MCF 10A (cell line): ENCODE measurements at regions not wholly inside any gene's neighbourhood (a gene's known extent, or its start where the extent isn't known, plus 50 kb on each side); places are given as distances from the start of the nearest gene placed in this dataset.

Experiments
- BruUV-seq: library from RNA; stranded (reverse); fragments of 400-500 nt; replicated peaks from 2 replicates; lab custom pipeline; 2021; lab: Mats Ljungman, UMichigan
- CTCF ChIA-PET: fragments of 300-600 bp; sonication (Branson Sonifier 250); formaldehyde crosslinking; extraction: SDS; loops from one replicate; lab custom pipeline; 2021; ENCODE audit warnings: antibody characterized with exemption, inconsistent platforms; lab: Yijun Ruan, JAX
- POLR2A ChIA-PET: fragments of 300-600, 350-650 bp; sonication (Branson Sonifier 250); formaldehyde crosslinking; extraction: SDS; loops from one replicate; lab custom pipeline; 2020; ENCODE audit warnings: antibody characterized with exemption, inconsistent platforms; lab: Yijun Ruan, JAX
- DNase-seq: peaks from one replicate; pipeline ENCODE4 v3.0.0-alpha.2; 2018; ENCODE audit not compliant: unreplicated experiment
- H3K27ac Mint-ChIP-seq: one replicate; pipeline ENCODE4 v1.8.0; 2022; ENCODE audit warnings: mild to moderate bottlenecking, low read depth, mixed read lengths; ENCODE audit not compliant: unreplicated experiment
- H3K27me3 Mint-ChIP-seq: one replicate; pipeline ENCODE4 v1.8.0; 2022; ENCODE audit warnings: mixed read lengths; ENCODE audit not compliant: insufficient read depth, unreplicated experiment
- H3K36me3 Mint-ChIP-seq: one replicate; pipeline ENCODE4 v1.8.0; 2022; ENCODE audit warnings: mild to moderate bottlenecking, moderate library complexity, mixed read lengths; ENCODE audit not compliant: insufficient read depth, unreplicated experiment
- H3K4me1 Mint-ChIP-seq: one replicate; pipeline ENCODE4 v1.8.0; 2022; ENCODE audit warnings: mixed read lengths; ENCODE audit not compliant: insufficient read depth, unreplicated experiment
- H3K4me3 Mint-ChIP-seq: one replicate; pipeline ENCODE4 v1.8.0; 2022; ENCODE audit warnings: mild to moderate bottlenecking, moderate library complexity, mixed read lengths; ENCODE audit not compliant: unreplicated experiment
- H3K9me3 Mint-ChIP-seq: one replicate; pipeline ENCODE4 v1.8.0; 2022; ENCODE audit warnings: mixed read lengths; ENCODE audit not compliant: unreplicated experiment
- CTCF ChIP-seq: fragments of 200-600 bp; IDR thresholded peaks from one replicate; pipeline ENCODE4 v1.8.0; 2022; ENCODE audit warnings: antibody characterized with exemption, mild to moderate bottlenecking; ENCODE audit not compliant: unreplicated experiment
- intact Hi-C: fragments of 100-400 bp; cut with micrococcal nuclease; formaldehyde crosslinking; loops from 2 replicates; pipeline ENCODE4 v1.14.1; 2022

GRCh38 chr16:86863609-86864008 lies 285.3 kb downstream of the FOXL1 start:
- H3K9me3 Mint-ChIP-seq, result no peaks in the 10 kb centered on the region
- TF ChIP-seq CTCF, result no peak
- intact Hi-C loops, result no loop called here
- no peak overlapping the region for H3K27ac Mint-ChIP-seq
- no peaks in the 10 kb centered on the region for H3K4me1 Mint-ChIP-seq
- no peak overlapping the region for H3K4me3 Mint-ChIP-seq
- ChIA-PET POLR2A (no interaction called here), CTCF (no interaction called here)
- no peaks in the 10 kb centered on the region for H3K36me3 Mint-ChIP-seq
- peaks cover 7% of the 10 kb centered on the region for H3K27me3 Mint-ChIP-seq
- DNase-seq, result no peak
- BruUV-seq, result no TSS peak

GRCh38 chr16:86864586-86864985 lies 286.2 kb downstream of the FOXL1 start:
- BruUV-seq, result no TSS peak
- Mint-ChIP-seq H3K4me3 (no peak overlapping the region), H3K27ac (no peak overlapping the region), H3K4me1 (no peaks in the 10 kb centered on the region), H3K27me3 (peaks cover 11% of the 10 kb centered on the region), H3K36me3 (no peaks in the 10 kb centered on the region), H3K9me3 (no peaks in the 10 kb centered on the region)
- intact Hi-C loops, result no loop called here
- ChIA-PET CTCF (no interaction called here), POLR2A (no interaction called here)
- DNase-seq, result no peak
- TF ChIP-seq CTCF, result no peak

GRCh38 chr16:86865851-86866662 lies 287.7 kb downstream of the FOXL1 start:
- POLR2A ChIA-PET, result no interaction called here

More at GRCh38 chr16:86865851-86866662, 287.7 kb downstream of the FOXL1 start:
- Mint-ChIP-seq H3K4me1 (no peaks in the 10 kb centered on the region), H3K9me3 (no peaks in the 10 kb centered on the region), H3K27ac (no peak overlapping the region), H3K27me3 (peaks cover 11% of the 10 kb centered on the region), H3K4me3 (no peak overlapping the region), H3K36me3 (no peaks in the 10 kb centered on the region)
- no TSS peak for BruUV-seq
- no peak for TF ChIP-seq CTCF
- intact Hi-C loops, result no loop called here
- CTCF ChIA-PET, result no interaction called here
- peak; percentile 77 for DNase-seq
